ENCODE measurements at regions not wholly inside any gene's neighbourhood (a gene's known extent, or its start where the extent isn't known, plus 50 kb on each side); places are given as distances from the start of the nearest gene placed in this dataset.

- intact Hi-C loops (cut with micrococcal nuclease): loop anchor here (10.0 kb wide), 1 partner anchor 135 kb away; the partner anchor contains the start of gene RHOU
Observed at GRCh38 chr1:228869312-228869824, 134.1 kb downstream of the RHOU start.

GRCh38 chr1:228870041-228870713 is 134.9 kb downstream of the RHOU start:
- no peak overlapping the region for H3K4me3 Mint-ChIP-seq
- no peaks in the 10 kb centered on the region for H3K36me3 Mint-ChIP-seq (ENCODE audit: low read depth)
- H3K27ac Mint-ChIP-seq: no peak overlapping the region
- DNase-seq (ENCODE audit: low spot score): no peak
- no peaks in the 10 kb centered on the region for H3K9me3 Mint-ChIP-seq
- intact Hi-C loops (cut with micrococcal nuclease): no loop called here
- peaks cover 12% of the 10 kb centered on the region for H3K27me3 Mint-ChIP-seq (ENCODE audit: insufficient read depth)
- H3K4me1 Mint-ChIP-seq (ENCODE audit: low read depth): no peaks in the 10 kb centered on the region

More at GRCh38 chr1:228869312-228869824, 134.1 kb downstream of the RHOU start:
- DNase-seq (ENCODE audit: low spot score): no peak
- Mint-ChIP-seq H3K4me3 (no peak overlapping the region), H3K4me1 (ENCODE audit: low read depth) (peaks cover 3% of the 10 kb centered on the region), H3K36me3 (ENCODE audit: low read depth) (no peaks in the 10 kb centered on the region), H3K27ac (no peak overlapping the region), H3K9me3 (no peaks in the 10 kb centered on the region), H3K27me3 (ENCODE audit: insufficient read depth) (peaks cover 12% of the 10 kb centered on the region)

- Mint-ChIP-seq H3K36me3 (ENCODE audit: low read depth) (no peaks in the 10 kb centered on the region), H3K27ac (no peak overlapping the region), H3K4me1 (ENCODE audit: low read depth) (no peaks in the 10 kb centered on the region), H3K9me3 (no peaks in the 10 kb centered on the region), H3K4me3 (no peak overlapping the region), H3K27me3 (ENCODE audit: insufficient read depth) (peaks cover 12% of the 10 kb centered on the region)
- intact Hi-C loops (cut with micrococcal nuclease): no loop called here
- DNase-seq (ENCODE audit: low spot score): no peak
Observed at GRCh38 chr1:228871314-228872061, 136.2 kb downstream of the RHOU start.

- DNase-seq (ENCODE audit: low spot score): no peak
- Mint-ChIP-seq H3K4me3 (no peak overlapping the region), H3K36me3 (ENCODE audit: low read depth) (no peaks in the 10 kb centered on the region), H3K27me3 (ENCODE audit: insufficient read depth) (peaks cover 12% of the 10 kb centered on the region), H3K9me3 (no peaks in the 10 kb centered on the region), H3K27ac (no peak overlapping the region), H3K4me1 (ENCODE audit: low read depth) (no peaks in the 10 kb centered on the region)
- intact Hi-C loops (cut with micrococcal nuclease): no loop called here
Observed at GRCh38 chr1:228872080-228872479, 136.8 kb downstream of the RHOU start.

- peaks cover 12% of the 10 kb centered on the region for H3K27me3 Mint-ChIP-seq (ENCODE audit: insufficient read depth)
- intact Hi-C loops (cut with micrococcal nuclease): no loop called here
- no peak overlapping the region for H3K4me3 Mint-ChIP-seq
- H3K4me1 Mint-ChIP-seq (ENCODE audit: low read depth): no peaks in the 10 kb centered on the region
- H3K36me3 Mint-ChIP-seq (ENCODE audit: low read depth): no peaks in the 10 kb centered on the region
- H3K9me3 Mint-ChIP-seq: no peaks in the 10 kb centered on the region
- H3K27ac Mint-ChIP-seq: no peak overlapping the region
- DNase-seq (ENCODE audit: low spot score): no peak
Observed at GRCh38 chr1:228873709-228874108, 138.4 kb downstream of the RHOU start.

- intact Hi-C loops (cut with micrococcal nuclease): no loop called here
- no peak overlapping the region for H3K27ac Mint-ChIP-seq
- peaks cover 7% of the 10 kb centered on the region for H3K27me3 Mint-ChIP-seq (ENCODE audit: insufficient read depth)
- no peak overlapping the region for H3K4me3 Mint-ChIP-seq
- no peaks in the 10 kb centered on the region for H3K36me3 Mint-ChIP-seq (ENCODE audit: low read depth)
- H3K9me3 Mint-ChIP-seq: peaks cover 6% of the 10 kb centered on the region
- DNase-seq (ENCODE audit: low spot score): no peak
- no peaks in the 10 kb centered on the region for H3K4me1 Mint-ChIP-seq (ENCODE audit: low read depth)
Observed at GRCh38 chr1:228875741-228876140, 140.5 kb downstream of the RHOU start.

GRCh38 chr1:228876187-228876586 is 140.9 kb downstream of the RHOU start:
- H3K27ac Mint-ChIP-seq: no peak overlapping the region
- H3K4me1 Mint-ChIP-seq (ENCODE audit: low read depth): no peaks in the 10 kb centered on the region
- H3K9me3 Mint-ChIP-seq: peaks cover 6% of the 10 kb centered on the region
- intact Hi-C loops (cut with micrococcal nuclease): no loop called here
- H3K27me3 Mint-ChIP-seq (ENCODE audit: insufficient read depth): peaks cover 7% of the 10 kb centered on the region
- no peaks in the 10 kb centered on the region for H3K36me3 Mint-ChIP-seq (ENCODE audit: low read depth)
- no peak for DNase-seq (ENCODE audit: low spot score)
- H3K4me3 Mint-ChIP-seq: no peak overlapping the region

GRCh38 chr1:228879164-228879563 is 143.9 kb downstream of the RHOU start:
- intact Hi-C loops (cut with micrococcal nuclease): no loop called here
- peaks cover 14% of the 10 kb centered on the region for H3K27me3 Mint-ChIP-seq (ENCODE audit: insufficient read depth)
- no peak overlapping the region for H3K27ac Mint-ChIP-seq
- H3K4me1 Mint-ChIP-seq (ENCODE audit: low read depth): no peaks in the 10 kb centered on the region
- DNase-seq (ENCODE audit: low spot score): no peak
- H3K4me3 Mint-ChIP-seq: no peak overlapping the region
- H3K36me3 Mint-ChIP-seq (ENCODE audit: low read depth): peaks cover under 1% of the 10 kb centered on the region
- peaks cover 9% of the 10 kb centered on the region for H3K9me3 Mint-ChIP-seq

- intact Hi-C loops (cut with micrococcal nuclease): no loop called here
- H3K4me3 Mint-ChIP-seq: no peak overlapping the region
- no peaks in the 10 kb centered on the region for H3K4me1 Mint-ChIP-seq (ENCODE audit: low read depth)
- DNase-seq (ENCODE audit: low spot score): no peak
- no peak overlapping the region for H3K27ac Mint-ChIP-seq
- peaks cover 11% of the 10 kb centered on the region for H3K9me3 Mint-ChIP-seq
- H3K27me3 Mint-ChIP-seq (ENCODE audit: insufficient read depth): peaks cover 19% of the 10 kb centered on the region
- peaks cover 2% of the 10 kb centered on the region for H3K36me3 Mint-ChIP-seq (ENCODE audit: low read depth)
Observed at GRCh38 chr1:228882041-228882770, 146.9 kb downstream of the RHOU start.

- Mint-ChIP-seq H3K4me3 (no peak overlapping the region), H3K4me1 (ENCODE audit: low read depth) (no peaks in the 10 kb centered on the region), H3K27me3 (ENCODE audit: insufficient read depth) (peaks cover 17% of the 10 kb centered on the region), H3K27ac (no peak overlapping the region), H3K36me3 (ENCODE audit: low read depth) (peaks cover 2% of the 10 kb centered on the region), H3K9me3 (peaks cover 11% of the 10 kb centered on the region)
- no peak for DNase-seq (ENCODE audit: low spot score)
- intact Hi-C loops (cut with micrococcal nuclease): no loop called here
Observed at GRCh38 chr1:228882771-228883450, 147.6 kb downstream of the RHOU start.

GRCh38 chr1:228883535-228883934 is 148.3 kb downstream of the RHOU start:
- no peak overlapping the region for H3K4me3 Mint-ChIP-seq
- H3K4me1 Mint-ChIP-seq (ENCODE audit: low read depth): no peaks in the 10 kb centered on the region
- peaks cover 2% of the 10 kb centered on the region for H3K36me3 Mint-ChIP-seq (ENCODE audit: low read depth)
- no peak overlapping the region for H3K27ac Mint-ChIP-seq
- DNase-seq (ENCODE audit: low spot score): no peak
- intact Hi-C loops (cut with micrococcal nuclease): no loop called here
- H3K9me3 Mint-ChIP-seq: peaks cover 11% of the 10 kb centered on the region
- peaks cover 19% of the 10 kb centered on the region for H3K27me3 Mint-ChIP-seq (ENCODE audit: insufficient read depth)

- Mint-ChIP-seq H3K4me3 (no peak overlapping the region), H3K27me3 (ENCODE audit: insufficient read depth) (peaks cover 20% of the 10 kb centered on the region), H3K36me3 (ENCODE audit: low read depth) (peaks cover 2% of the 10 kb centered on the region), H3K27ac (no peak overlapping the region), H3K4me1 (ENCODE audit: low read depth) (peaks cover 1% of the 10 kb centered on the region), H3K9me3 (peaks cover 7% of the 10 kb centered on the region)
- no peak for DNase-seq (ENCODE audit: low spot score)
- intact Hi-C loops (cut with micrococcal nuclease): no loop called here
Observed at GRCh38 chr1:228884196-228884595, 148.9 kb downstream of the RHOU start.
